ENCODE measurements at regions not wholly inside any gene's neighbourhood (a gene's known extent, or its start where the extent isn't known, plus 50 kb on each side); places are given as distances from the start of the nearest gene placed in this dataset.

GRCh38 chr2:215794829-215795546, 218.4 kb downstream of the MREG start:
- DNase-seq (ENCODE audit: low read depth in 1 of 2, low spot score in 2 of 2): peak; percentile 27 to 54
- H3K56ac ChIP-seq (replicated peaks; ENCODE audit: insufficient read length, low read depth, low read length): no peak overlapping the region
- no peak overlapping the region for H3K4ac ChIP-seq (replicated peaks; ENCODE audit: insufficient read length, low read depth, low read length)
- H3K27me3 ChIP-seq (replicated peaks in 1 of 4; ENCODE audit: control insufficient read depth in 3 of 4, extremely low read depth in 1 of 4, insufficient read depth in 3 of 4, low read length in 3 of 4): no peaks in the 10 kb centered on the region
- no peak overlapping the region for H4K91ac ChIP-seq (replicated peaks; ENCODE audit: insufficient read length, low read length)
- H3K23ac ChIP-seq (ENCODE audit: insufficient read length): no peak overlapping the region
- no peak overlapping the region for H2AK5ac ChIP-seq (ENCODE audit: low read depth, low read length)
- POLR2A ChIA-PET (ENCODE audit: partially characterized antibody): no interaction called here
- H2BK12ac ChIP-seq (ENCODE audit: low read depth, low read length): no peak overlapping the region
- H3K27ac ChIP-seq (ENCODE audit: low read depth, low read length): no peak overlapping the region
- FAIRE-seq: peak; percentile 7
- H4K5ac ChIP-seq (ENCODE audit: insufficient read length, low read depth, low read length): no peak overlapping the region
- H4K20me1 ChIP-seq (replicated peaks in 1 of 2; ENCODE audit: control insufficient read depth in 1 of 2, insufficient read depth in 2 of 2, low read length in 2 of 2): no peaks in the 10 kb centered on the region
- no peaks in the 10 kb centered on the region for H3K79me1 ChIP-seq (ENCODE audit: low read depth, low read length)
- no peaks in the 10 kb centered on the region for H3K9me3 ChIP-seq (ENCODE audit: insufficient read depth in 2 of 2, low read depth in 1 of 2, low read length in 1 of 2)
- H3K79me2 ChIP-seq (ENCODE audit: control insufficient read depth in 1 of 2, insufficient read depth in 2 of 2, low read length in 2 of 2): no peaks in the 10 kb centered on the region
- H2BK20ac ChIP-seq (ENCODE audit: low read length): no peak overlapping the region
- no peak overlapping the region for H2BK5ac ChIP-seq (ENCODE audit: low read depth, low read length)
- no peak overlapping the region for H4K8ac ChIP-seq (ENCODE audit: extremely low read depth, insufficient read depth, low read length)
- no peaks in the 10 kb centered on the region for H3K23me2 ChIP-seq (ENCODE audit: low read depth, low read length)
- WGBS, 2 experiments (ENCODE audit: extremely low coverage in 1 of 2, insufficient coverage in 1 of 2, insufficient read length in 1 of 2, insufficient replicate concordance in 2 of 2, low coverage in 1 of 2, low lambda C conversion rate in 2 of 2, missing lambda C conversion rate in 1 of 2): 66% methylated on average over 5 of the region's 5 CpGs; no CpG with 5 or more reads in 1 of the 2 experiments
- H2BK15ac ChIP-seq (ENCODE audit: low read length): no peak overlapping the region
- H3K14ac ChIP-seq (ENCODE audit: insufficient read length): no peak overlapping the region
- no peak overlapping the region for H3K18ac ChIP-seq (ENCODE audit: extremely low read depth, low read length)
- H2AFZ ChIP-seq (ENCODE audit: low read length): peak overlapping the region; percentile 43; the same call in 1 of the 2 replicates
- H3K36me3 ChIP-seq (ENCODE audit: control insufficient read depth in 2 of 4, insufficient read depth in 4 of 4, low read length in 3 of 4): no peaks in the 10 kb centered on the region
- no peaks in the 10 kb centered on the region; a peak in 1 of 7 replicates for H3K4me1 ChIP-seq (replicated peaks in 1 of 4; ENCODE audit: control insufficient read depth in 3 of 4, insufficient read depth in 4 of 4, low read length in 3 of 4)
- no peak overlapping the region for H3K4me2 ChIP-seq (ENCODE audit: insufficient read depth in 1 of 2, low read depth in 2 of 2, low read length in 2 of 2)
- H3K4me3 ChIP-seq (ENCODE audit: extremely low read depth in 1 of 4, insufficient read depth in 2 of 4, low read depth in 3 of 4, low read length in 4 of 4): no peak overlapping the region
- H3K9ac ChIP-seq (replicated peaks in 1 of 4; ENCODE audit: extremely low read depth in 1 of 4, low read depth in 3 of 4, low read length in 3 of 4): no peak overlapping the region
- TF ChIP-seq RAD21 (IDR thresholded peaks at IDR 0.05 in 1 of 2, conservative IDR thresholded peaks at IDR 0.05 in 1 of 2; ENCODE audit: low read depth in 2 of 2, low read length in 2 of 2) (peak; percentile 93 to 96), CTCF (IDR thresholded peaks at IDR 0.05; ENCODE audit: control extremely low read depth in 1 of 3, insufficient read depth in 1 of 3, low read depth in 1 of 3, low read length in 3 of 3) (peak; percentile 60 to 82 (median 73)), CHD2 (IDR thresholded peaks at IDR 0.05; ENCODE audit: low read length) (0 out of 2 replicates have a peak, but pooled peaks have one; percentile 17), RBBP5 (IDR thresholded peaks at IDR 0.05; ENCODE audit: borderline replicate concordance, low read depth, low read length) (no peak)
- H2BK120ac ChIP-seq (replicated peaks; ENCODE audit: low read depth, low read length): no peak overlapping the region
- CTCF ChIA-PET (ENCODE audit: partially characterized antibody): interaction anchor here (0.6 to 6.6 kb wide), 36 partner anchors 9 to 339 kb away, joined by 3 to 62 read pairs (median 4); no protein-coding TSS in a partner anchor

Measured in H1 (cell line).